Stomach smooth muscle (tissue), 2 donors: ENCODE measurements at regions not wholly inside any gene's neighbourhood (a gene's known extent, or its start where the extent isn't known, plus 50 kb on each side); places are given as distances from the start of the nearest gene placed in this dataset.

Source experiments
- H3K27ac ChIP-seq: one replicate; pipeline ENCODE4 v1.7.0; 2013; ENCODE audit warnings: mild to moderate bottlenecking, low read length, inconsistent platforms
- H3K27me3 ChIP-seq, 2 donors: one replicate each; pipeline ENCODE4 v1.7.0; 2013; ENCODE audit warnings: low read length in 2 of 2; ENCODE audit not compliant: insufficient read depth in 2 of 2, control insufficient read depth in 1 of 2
- H3K36me3 ChIP-seq, 2 donors: one replicate each; pipeline ENCODE4 v1.7.0; 2013; ENCODE audit warnings: low read length in 2 of 2; ENCODE audit not compliant: control insufficient read depth in 2 of 2, insufficient read depth in 2 of 2
- H3K4me1 ChIP-seq: one replicate; pipeline ENCODE4 v1.7.0; 2013; ENCODE audit warnings: low read length; ENCODE audit not compliant: control insufficient read depth, insufficient read depth
- H3K4me3 ChIP-seq, 2 donors: one replicate each; pipeline ENCODE4 v1.7.0; 2013; ENCODE audit warnings: low read length in 2 of 2
- H3K9ac ChIP-seq, 2 donors: one replicate each; pipeline ENCODE4 v1.7.0; 2013; ENCODE audit warnings: low read length in 2 of 2, mild to moderate bottlenecking in 1 of 2
- H3K9me3 ChIP-seq, 2 donors: one replicate each; pipeline ENCODE4 v1.7.0; 2013; ENCODE audit warnings: low read length in 2 of 2; ENCODE audit not compliant: control insufficient read depth in 2 of 2
- donor health status: healthy.
- donor health status: Pancreatic carcinoma.

- H3K4me3 ChIP-seq, result no peak overlapping the region
- no peaks in the 10 kb centered on the region for H3K4me1 ChIP-seq
- H3K9me3 ChIP-seq, result no peaks in the 10 kb centered on the region
- no peak overlapping the region for H3K27ac ChIP-seq
- H3K27me3 ChIP-seq, result no peaks in the 10 kb centered on the region
- H3K36me3 ChIP-seq, result no peaks in the 10 kb centered on the region
- no peak overlapping the region for H3K9ac ChIP-seq
These were observed 87.2 kb downstream of the SPRING1 start for GRCh38 chr12:116650585-116651087.

DNA sequence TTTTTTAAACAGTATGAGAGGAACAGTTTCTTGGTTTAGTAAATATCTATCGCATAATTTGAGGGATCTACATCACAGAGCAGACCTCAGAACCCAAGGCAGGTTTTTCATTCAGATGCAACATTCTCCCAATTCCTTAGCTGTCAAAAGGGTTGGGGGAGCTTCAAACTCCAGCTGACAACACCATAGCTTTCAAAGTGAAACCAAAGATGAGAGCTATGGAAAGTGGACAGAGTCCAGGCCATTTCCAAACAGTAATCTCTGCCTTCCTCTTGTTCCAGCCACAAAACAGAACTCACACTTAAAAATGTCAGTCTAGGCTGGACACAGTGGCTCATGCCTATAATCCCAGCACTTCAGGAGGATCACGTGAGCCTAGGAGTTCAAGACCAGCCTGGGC lies 87.8 kb downstream of the SPRING1 start:
- Histone ChIP-seq H3K4me1 (no peaks in the 10 kb centered on the region), H3K4me3 (no peak overlapping the region), H3K27ac (no peak overlapping the region)

GRCh38 chr12:116647813-116648212 lies 88.6 kb downstream of the MAP1LC3B2 start:
- Histone ChIP-seq H3K27me3 (no peaks in the 10 kb centered on the region), H3K9me3 (peaks cover 0 to 4% of the 10 kb centered on the region in 2 donors), H3K4me3 (no peak overlapping the region), H3K36me3 (no peaks in the 10 kb centered on the region), H3K9ac (no peak overlapping the region), H3K4me1 (no peaks in the 10 kb centered on the region), H3K27ac (no peak overlapping the region)

More for the DNA sequence above, 87.8 kb downstream of the SPRING1 start:
- no peaks in the 10 kb centered on the region for H3K9me3 ChIP-seq
- no peaks in the 10 kb centered on the region for H3K27me3 ChIP-seq
- H3K36me3 ChIP-seq, result no peaks in the 10 kb centered on the region
- no peak overlapping the region for H3K9ac ChIP-seq

DNA sequence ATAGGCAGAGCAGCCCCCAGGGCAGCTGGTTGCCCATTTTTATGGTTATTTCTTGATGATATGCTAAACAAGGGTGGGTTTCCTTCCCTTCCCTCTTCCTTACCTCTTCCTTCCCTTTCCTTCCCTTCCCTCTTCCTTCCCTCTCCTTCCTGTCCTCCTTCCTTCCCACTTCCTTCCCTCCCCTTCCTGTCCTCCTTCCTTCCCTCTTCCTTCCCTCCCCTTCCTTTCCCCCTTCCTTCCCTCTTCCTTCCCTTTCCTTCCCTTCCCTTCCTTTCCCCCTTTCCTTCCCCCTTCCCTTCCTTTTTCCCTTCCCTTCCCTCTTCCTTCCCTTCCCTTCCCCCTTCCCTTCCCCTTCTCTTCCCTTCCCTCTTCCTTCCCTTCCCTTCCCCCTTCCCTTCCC lies 87.7 kb downstream of the MAP1LC3B2 start:
- Histone ChIP-seq H3K27ac (no peak overlapping the region), H3K4me1 (no peaks in the 10 kb centered on the region), H3K36me3 (no peaks in the 10 kb centered on the region), H3K9ac (no peak overlapping the region), H3K9me3 (peaks cover 0 to 4% of the 10 kb centered on the region in 2 donors), H3K4me3 (no peak overlapping the region), H3K27me3 (no peaks in the 10 kb centered on the region)

GRCh38 chr12:116644806-116645205 lies 85.6 kb downstream of the MAP1LC3B2 start:
- peaks cover 0 to 4% of the 10 kb centered on the region in 2 donors for H3K9me3 ChIP-seq

GRCh38 chr12:116642683-116643082 lies 83.5 kb downstream of the MAP1LC3B2 start:
- no peak overlapping the region for H3K9ac ChIP-seq
- no peaks in the 10 kb centered on the region for H3K27me3 ChIP-seq
- H3K9me3 ChIP-seq, result peaks cover 0 to 4% of the 10 kb centered on the region in 2 donors
- H3K4me3 ChIP-seq, result no peak overlapping the region
- H3K27ac ChIP-seq, result no peak overlapping the region
- no peaks in the 10 kb centered on the region for H3K4me1 ChIP-seq
- no peaks in the 10 kb centered on the region for H3K36me3 ChIP-seq

More at GRCh38 chr12:116644806-116645205, 85.6 kb downstream of the MAP1LC3B2 start:
- no peak overlapping the region for H3K27ac ChIP-seq
- no peaks in the 10 kb centered on the region for H3K4me1 ChIP-seq
- no peak overlapping the region for H3K9ac ChIP-seq
- H3K36me3 ChIP-seq, result no peaks in the 10 kb centered on the region
- H3K27me3 ChIP-seq, result no peaks in the 10 kb centered on the region
- H3K4me3 ChIP-seq, result no peak overlapping the region

- Histone ChIP-seq H3K4me3 (no peak overlapping the region), H3K36me3 (no peaks in the 10 kb centered on the region), H3K27me3 (no peaks in the 10 kb centered on the region), H3K4me1 (no peaks in the 10 kb centered on the region), H3K9me3 (peaks cover 0 to 4% of the 10 kb centered on the region in 2 donors), H3K9ac (no peak overlapping the region), H3K27ac (no peak overlapping the region)
These were observed 82.9 kb downstream of the MAP1LC3B2 start for GRCh38 chr12:116642106-116642505.

GRCh38 chr12:116640281-116640680 lies 81.1 kb downstream of the MAP1LC3B2 start:
- Histone ChIP-seq H3K4me3 (no peak overlapping the region), H3K27me3 (no peaks in the 10 kb centered on the region), H3K9me3 (peaks cover 0 to 4% of the 10 kb centered on the region in 2 donors), H3K9ac (no peak overlapping the region), H3K27ac (no peak overlapping the region), H3K4me1 (no peaks in the 10 kb centered on the region), H3K36me3 (no peaks in the 10 kb centered on the region)

DNA sequence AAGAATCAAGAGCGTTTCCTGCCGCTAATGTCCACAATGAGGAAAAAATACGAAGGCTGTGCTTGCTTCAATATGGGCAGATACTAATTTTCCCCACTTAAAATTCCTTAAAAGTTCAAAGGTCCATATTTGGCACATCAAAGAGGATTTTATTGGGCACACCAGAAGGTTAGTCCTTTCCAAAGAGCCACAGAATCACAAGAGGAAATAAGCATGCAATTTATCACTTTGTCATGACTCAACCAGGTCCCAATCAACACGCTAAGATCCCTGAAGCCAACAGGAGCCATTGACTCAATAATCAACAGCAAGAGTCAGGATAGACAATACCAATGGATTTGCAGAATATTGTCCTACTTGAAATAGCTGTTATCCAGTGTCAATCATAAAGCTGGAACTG lies 80.6 kb downstream of the MAP1LC3B2 start:
- Histone ChIP-seq H3K4me1 (no peaks in the 10 kb centered on the region), H3K9me3 (peaks cover 0 to 1% of the 10 kb centered on the region in 2 donors), H3K9ac (no peak overlapping the region)

GRCh38 chr12:116638376-116638775 lies 79.2 kb downstream of the MAP1LC3B2 start:
- Histone ChIP-seq H3K27ac (no peak overlapping the region), H3K4me1 (no peaks in the 10 kb centered on the region), H3K36me3 (no peaks in the 10 kb centered on the region), H3K27me3 (no peaks in the 10 kb centered on the region), H3K9ac (no peak overlapping the region), H3K9me3 (no peaks in the 10 kb centered on the region), H3K4me3 (no peak overlapping the region)

More for the DNA sequence above, 80.6 kb downstream of the MAP1LC3B2 start:
- H3K27ac ChIP-seq, result no peak overlapping the region
- H3K4me3 ChIP-seq, result no peak overlapping the region
- H3K27me3 ChIP-seq, result no peaks in the 10 kb centered on the region
- H3K36me3 ChIP-seq, result no peaks in the 10 kb centered on the region

GRCh38 chr12:116637589-116638150 lies 78.5 kb downstream of the MAP1LC3B2 start:
- Histone ChIP-seq H3K9me3 (no peaks in the 10 kb centered on the region), H3K4me3 (no peak overlapping the region), H3K36me3 (no peaks in the 10 kb centered on the region), H3K27ac (no peak overlapping the region), H3K27me3 (peaks cover 0 to 2% of the 10 kb centered on the region in 2 donors), H3K4me1 (no peaks in the 10 kb centered on the region), H3K9ac (no peak overlapping the region)
